Testis (tissue), 2 donors: ENCODE measurements at regions not wholly inside any gene's neighbourhood (a gene's known extent, or its start where the extent isn't known, plus 50 kb on each side); places are given as distances from the start of the nearest gene placed in this dataset.

ENCODE experiments used
- CTCF ChIP-seq, 3 experiments: fragments of 450-650 bp in 2 of 3; fragments of 200-600 bp in 1 of 3; sonication (generic) in 1 of 3; IDR thresholded peaks; one replicate each; pipeline ENCODE4 v1.5.1; 2016 to 2019; ENCODE audit warnings: antibody characterized with exemption in 3 of 3, mild to moderate bottlenecking in 2 of 3, moderate library complexity in 1 of 3
- POLR2A ChIP-seq: fragments of 450-650 bp; IDR thresholded peaks from one replicate; pipeline ENCODE4 v1.6.1; 2017; ENCODE audit warnings: antibody characterized with exemption, mild to moderate bottlenecking, moderate library complexity

GRCh38 chr15:62402687-62403086 is 237.6 kb upstream of the C2CD4B start:
- no peak for TF ChIP-seq CTCF (IDR thresholded peaks at IDR 0.05)
- TF ChIP-seq POLR2A: no peak
